Effector memory CD4-positive, alpha-beta T cell (primary cell): ENCODE measurements at regions not wholly inside any gene's neighbourhood (a gene's known extent, or its start where the extent isn't known, plus 50 kb on each side); places are given as distances from the start of the nearest gene placed in this dataset.

Experiments used
- DNase-seq, 3 donors: peaks; one replicate each; pipeline ENCODE4 v3.0.0-alpha.2; 2020
- H3K27ac ChIP-seq: 2 replicates; pipeline ENCODE4 v1.7.0; 2013; ENCODE audit warnings: mild to moderate bottlenecking, low read length, moderate library complexity; ENCODE audit not compliant: insufficient read depth, poor library complexity, severe bottlenecking
- H3K27me3 ChIP-seq: replicated peaks from 2 replicates; pipeline ENCODE4 v1.7.0; 2013; ENCODE audit warnings: mild to moderate bottlenecking, low read length; ENCODE audit not compliant: insufficient read depth, control insufficient read depth, poor library complexity, severe bottlenecking
- H3K36me3 ChIP-seq: 2 replicates; pipeline ENCODE4 v1.7.0; 2013; ENCODE audit warnings: mild to moderate bottlenecking, low read length, moderate library complexity; ENCODE audit not compliant: control insufficient read depth, insufficient read depth
- H3K4me1 ChIP-seq: 2 replicates; pipeline ENCODE4 v1.7.0; 2013; ENCODE audit warnings: low read length, mild to moderate bottlenecking; ENCODE audit not compliant: control insufficient read depth, insufficient read depth, poor library complexity, severe bottlenecking
- H3K4me3 ChIP-seq: 2 replicates; pipeline ENCODE4 v1.7.0; 2013; ENCODE audit warnings: low read length, low read depth, mild to moderate bottlenecking; ENCODE audit not compliant: insufficient read depth, poor library complexity, severe bottlenecking
- H3K9me3 ChIP-seq: 2 replicates; pipeline ENCODE4 v1.7.0; 2013; ENCODE audit warnings: mild to moderate bottlenecking, low read length, moderate library complexity; ENCODE audit not compliant: control insufficient read depth

- Histone ChIP-seq H3K36me3 (no peaks in the 10 kb centered on the region), H3K4me1 (no peaks in the 10 kb centered on the region), H3K4me3 (no peak overlapping the region), H3K9me3 (no peaks in the 10 kb centered on the region), H3K27me3 (no peaks in the 10 kb centered on the region), H3K27ac (no peak overlapping the region)
- no peak for DNase-seq
Measured at GRCh38 chr2:118240276-118240675, 152.0 kb downstream of the INSIG2 start.

- H3K4me3 ChIP-seq = no peak overlapping the region
- no peaks in the 10 kb centered on the region for H3K27me3 ChIP-seq
- no peaks in the 10 kb centered on the region for H3K4me1 ChIP-seq
- H3K9me3 ChIP-seq = no peaks in the 10 kb centered on the region
- no peaks in the 10 kb centered on the region for H3K36me3 ChIP-seq
- no peak overlapping the region for H3K27ac ChIP-seq
- no peak for DNase-seq
Measured at GRCh38 chr2:118239284-118239683, 151.0 kb downstream of the INSIG2 start.

GRCh38 chr2:118237451-118237850 lies 149.2 kb downstream of the INSIG2 start:
- Histone ChIP-seq H3K27me3 (no peaks in the 10 kb centered on the region), H3K36me3 (no peaks in the 10 kb centered on the region), H3K9me3 (no peaks in the 10 kb centered on the region), H3K27ac (no peak overlapping the region), H3K4me1 (no peaks in the 10 kb centered on the region), H3K4me3 (no peak overlapping the region)
- DNase-seq = no peak

- no peaks in the 10 kb centered on the region for H3K36me3 ChIP-seq
- H3K27ac ChIP-seq = no peak overlapping the region
- no peaks in the 10 kb centered on the region for H3K4me1 ChIP-seq
- H3K9me3 ChIP-seq = no peaks in the 10 kb centered on the region
- no peak for DNase-seq
- H3K27me3 ChIP-seq = peaks cover 5% of the 10 kb centered on the region
- no peak overlapping the region for H3K4me3 ChIP-seq
Measured at GRCh38 chr2:118232796-118233195, 144.5 kb downstream of the INSIG2 start.

GRCh38 chr2:118232391-118232790 lies 144.1 kb downstream of the INSIG2 start:
- no peak for DNase-seq
- Histone ChIP-seq H3K36me3 (no peaks in the 10 kb centered on the region), H3K4me1 (no peaks in the 10 kb centered on the region), H3K4me3 (no peak overlapping the region), H3K9me3 (no peaks in the 10 kb centered on the region), H3K27ac (no peak overlapping the region), H3K27me3 (peaks cover 5% of the 10 kb centered on the region)

GRCh38 chr2:118231759-118232158 lies 143.5 kb downstream of the INSIG2 start:
- DNase-seq = no peak
- no peaks in the 10 kb centered on the region for H3K9me3 ChIP-seq
- H3K27ac ChIP-seq = no peak overlapping the region
- peaks cover 5% of the 10 kb centered on the region for H3K27me3 ChIP-seq
- H3K4me3 ChIP-seq = no peak overlapping the region
- no peaks in the 10 kb centered on the region for H3K36me3 ChIP-seq
- no peaks in the 10 kb centered on the region for H3K4me1 ChIP-seq

- H3K4me3 ChIP-seq = no peak overlapping the region
- H3K27me3 ChIP-seq = peaks cover 32% of the 10 kb centered on the region
- no peak for DNase-seq
- no peaks in the 10 kb centered on the region for H3K36me3 ChIP-seq
- H3K27ac ChIP-seq = no peak overlapping the region
- H3K4me1 ChIP-seq = peaks cover 7% of the 10 kb centered on the region
- no peaks in the 10 kb centered on the region for H3K9me3 ChIP-seq
Measured at GRCh38 chr2:118227698-118228508, 139.6 kb downstream of the INSIG2 start.

- Histone ChIP-seq H3K4me3 (no peak overlapping the region), H3K27ac (no peak overlapping the region), H3K36me3 (no peaks in the 10 kb centered on the region), H3K4me1 (peaks cover 7% of the 10 kb centered on the region), H3K27me3 (peaks cover 47% of the 10 kb centered on the region), H3K9me3 (no peaks in the 10 kb centered on the region)
- DNase-seq = no peak
Measured at GRCh38 chr2:118225666-118226065, 137.4 kb downstream of the INSIG2 start.

GRCh38 chr2:118224895-118225311 lies 136.6 kb downstream of the INSIG2 start:
- Histone ChIP-seq H3K4me1 (peaks cover 7% of the 10 kb centered on the region), H3K27me3 (peaks cover 47% of the 10 kb centered on the region), H3K9me3 (no peaks in the 10 kb centered on the region), H3K36me3 (no peaks in the 10 kb centered on the region), H3K4me3 (no peak overlapping the region), H3K27ac (no peak overlapping the region)
- no peak for DNase-seq

GRCh38 chr2:118223992-118224894 lies 136.0 kb downstream of the INSIG2 start:
- no peak for DNase-seq
- H3K9me3 ChIP-seq = no peaks in the 10 kb centered on the region
- no peaks in the 10 kb centered on the region for H3K36me3 ChIP-seq
- H3K27me3 ChIP-seq = peaks cover 47% of the 10 kb centered on the region
- peaks cover 7% of the 10 kb centered on the region for H3K4me1 ChIP-seq
- H3K4me3 ChIP-seq = peak overlapping the region; percentile 65
- no peak overlapping the region for H3K27ac ChIP-seq
